BJ (cell line): ENCODE measurements at regions not wholly inside any gene's neighbourhood (a gene's known extent, or its start where the extent isn't known, plus 50 kb on each side); places are given as distances from the start of the nearest gene placed in this dataset.
A peak's percentile ranks its signal among the peaks of the same experiment; 100 is the strongest.

Experiments
- CTCF ChIA-PET: fragments of 350-600 bp; formaldehyde crosslinking; extraction: SDS; loops from one replicate; lab custom pipeline; 2021; ENCODE audit warnings: antibody characterized with exemption, inconsistent platforms; lab: Yijun Ruan, JAX
- POLR2A ChIA-PET: fragments of 300-600 bp; sonication (Branson Sonifier 250); formaldehyde crosslinking; extraction: SDS; loops from one replicate; lab custom pipeline; 2021; ENCODE audit warnings: antibody characterized with exemption; lab: Charles Lee
- DNase-seq: peaks from one replicate; pipeline ENCODE4 v3.0.0-alpha.2; 2011; ENCODE audit warnings: low read depth
- H3K27me3 ChIP-seq: 2 replicates; pipeline ENCODE4 v1.6.0; 2011; ENCODE audit warnings: low read length; ENCODE audit not compliant: control insufficient read depth, insufficient read depth
- H3K36me3 ChIP-seq: 2 replicates; pipeline ENCODE4 v1.5.1; 2011; ENCODE audit warnings: low read length; ENCODE audit not compliant: control insufficient read depth, insufficient read depth
- H3K4me3 ChIP-seq: 2 replicates; pipeline ENCODE4 v1.5.1; 2011; ENCODE audit warnings: low read depth, mild to moderate bottlenecking, control low read depth, low read length
- TF ChIP-seq, protein P1 (sequence below): IDR thresholded peaks from 2 replicates; pipeline ENCODE4 v1.5.1; 2011; ENCODE audit warnings: low read depth, mild to moderate bottlenecking, control low read depth, inconsistent platforms, low read length, moderate library complexity; ENCODE audit not compliant: insufficient read depth

DNA sequence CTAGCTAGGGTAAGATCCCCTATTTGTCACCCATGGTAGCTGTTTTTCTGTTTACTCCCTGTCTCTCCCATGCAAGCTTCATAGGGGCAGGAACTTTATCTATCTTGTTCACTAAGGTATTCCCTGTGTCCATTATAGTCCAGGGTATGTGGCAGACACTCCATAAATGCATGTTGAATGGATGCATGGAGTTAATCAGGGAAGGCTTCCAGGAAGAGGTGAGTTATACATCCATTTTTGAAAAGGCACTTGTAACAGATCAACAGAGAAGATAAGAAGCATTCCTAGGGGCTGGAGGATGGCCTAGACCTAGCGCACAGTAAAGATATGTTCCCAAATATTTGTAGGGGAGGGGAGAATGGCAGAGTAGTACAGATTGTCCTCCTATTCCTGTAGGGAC is 130.3 kb downstream of the BUD13 start:
- no peak for DNase-seq
- H3K27me3 ChIP-seq = no peaks in the 10 kb centered on the region; the same call in 1 of the 2 replicates
- H3K36me3 ChIP-seq = no peaks in the 10 kb centered on the region
- CTCF ChIA-PET = interaction anchor here (1.2 to 1.8 kb wide), 5 partner anchors 127 to 426 kb away, joined by 4 to 11 read pairs (median 4); no protein-coding TSS in a partner anchor
- POLR2A ChIA-PET = no interaction called here
- H3K4me3 ChIP-seq = no peak overlapping the region
- TF ChIP-seq, protein P1, sequence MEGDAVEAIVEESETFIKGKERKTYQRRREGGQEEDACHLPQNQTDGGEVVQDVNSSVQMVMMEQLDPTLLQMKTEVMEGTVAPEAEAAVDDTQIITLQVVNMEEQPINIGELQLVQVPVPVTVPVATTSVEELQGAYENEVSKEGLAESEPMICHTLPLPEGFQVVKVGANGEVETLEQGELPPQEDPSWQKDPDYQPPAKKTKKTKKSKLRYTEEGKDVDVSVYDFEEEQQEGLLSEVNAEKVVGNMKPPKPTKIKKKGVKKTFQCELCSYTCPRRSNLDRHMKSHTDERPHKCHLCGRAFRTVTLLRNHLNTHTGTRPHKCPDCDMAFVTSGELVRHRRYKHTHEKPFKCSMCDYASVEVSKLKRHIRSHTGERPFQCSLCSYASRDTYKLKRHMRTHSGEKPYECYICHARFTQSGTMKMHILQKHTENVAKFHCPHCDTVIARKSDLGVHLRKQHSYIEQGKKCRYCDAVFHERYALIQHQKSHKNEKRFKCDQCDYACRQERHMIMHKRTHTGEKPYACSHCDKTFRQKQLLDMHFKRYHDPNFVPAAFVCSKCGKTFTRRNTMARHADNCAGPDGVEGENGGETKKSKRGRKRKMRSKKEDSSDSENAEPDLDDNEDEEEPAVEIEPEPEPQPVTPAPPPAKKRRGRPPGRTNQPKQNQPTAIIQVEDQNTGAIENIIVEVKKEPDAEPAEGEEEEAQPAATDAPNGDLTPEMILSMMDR = no peak

DNA sequence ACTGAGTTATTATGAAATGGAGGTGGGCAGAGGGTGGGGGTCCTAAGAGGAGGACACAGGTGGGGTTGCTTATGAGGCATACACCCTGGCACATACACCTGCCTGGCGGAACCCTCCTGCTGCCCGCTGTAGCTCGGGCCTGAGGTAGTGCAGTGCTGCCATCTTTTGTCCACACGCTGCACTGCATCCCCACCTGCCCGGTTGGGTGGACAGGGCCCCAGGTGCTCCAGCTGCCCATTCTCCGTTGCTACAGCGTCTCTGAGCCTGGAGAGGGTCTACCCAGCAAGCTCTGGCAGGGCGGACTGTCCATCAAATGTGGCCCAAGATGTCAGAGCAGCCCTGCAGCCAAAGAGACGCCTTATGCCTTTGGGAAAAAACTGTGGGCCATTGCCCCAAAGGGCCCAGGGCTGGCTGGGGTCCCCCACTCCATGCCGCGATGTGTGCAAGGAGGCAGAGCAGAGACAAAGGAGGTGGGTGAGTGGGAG is 131.2 kb downstream of the BUD13 start:
- TF ChIP-seq, protein P1 = peak; percentile 66
- Histone ChIP-seq H3K27me3 (no peaks in the 10 kb centered on the region), H3K4me3 (no peak overlapping the region), H3K36me3 (no peaks in the 10 kb centered on the region)
- CTCF ChIA-PET = interaction anchor here (0.7 to 1.8 kb wide), 11 partner anchors 42 to 425 kb away, joined by 3 to 11 read pairs (median 4); no protein-coding TSS in a partner anchor
- no peak for DNase-seq
- POLR2A ChIA-PET = no interaction called here

DNA sequence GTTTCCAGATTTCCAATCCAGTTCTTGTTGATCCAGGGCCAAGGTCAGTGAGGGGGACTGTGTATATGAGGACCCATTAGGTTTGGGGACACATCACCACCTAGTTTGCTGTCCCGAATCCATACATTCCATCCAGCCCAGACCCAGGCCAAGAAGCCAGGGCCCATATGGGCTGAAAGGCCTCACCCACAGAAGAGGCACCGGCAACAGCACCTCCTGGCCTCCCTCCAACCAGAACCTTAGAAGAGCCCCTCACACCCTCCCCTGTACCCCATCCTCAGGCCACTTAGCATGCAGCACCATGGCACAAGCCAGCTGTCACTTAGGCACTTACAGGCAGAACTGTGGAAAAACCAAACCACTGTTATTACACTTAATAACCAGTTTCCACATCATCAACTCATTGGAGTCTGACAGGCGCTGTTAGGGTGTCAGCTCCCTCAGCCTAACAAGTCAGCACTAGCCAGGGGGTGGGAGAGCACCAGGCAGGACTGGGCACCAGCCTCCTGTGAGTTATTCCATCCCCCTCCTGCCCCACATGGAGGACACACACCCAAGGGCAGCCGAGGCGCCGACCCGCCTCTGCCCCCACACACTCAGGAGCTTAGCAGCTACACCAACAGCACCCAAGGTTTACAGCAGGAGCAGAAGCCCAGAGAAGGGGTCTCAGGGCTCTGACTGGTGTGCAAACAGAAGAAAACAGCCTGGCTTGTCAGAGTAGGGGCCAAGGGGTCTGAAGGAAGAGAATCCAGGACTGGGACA is 132.0 kb downstream of the BUD13 start:
- Histone ChIP-seq H3K4me3 (no peak overlapping the region), H3K27me3 (no peaks in the 10 kb centered on the region), H3K36me3 (no peaks in the 10 kb centered on the region)
- TF ChIP-seq, protein P1 = no peak
- ChIA-PET CTCF (interaction anchor here (0.7 to 1.8 kb wide), 9 partner anchors 42 to 424 kb away, joined by 3 to 11 read pairs (median 4); no protein-coding TSS in a partner anchor), POLR2A (no interaction called here)
- no peak for DNase-seq

DNA sequence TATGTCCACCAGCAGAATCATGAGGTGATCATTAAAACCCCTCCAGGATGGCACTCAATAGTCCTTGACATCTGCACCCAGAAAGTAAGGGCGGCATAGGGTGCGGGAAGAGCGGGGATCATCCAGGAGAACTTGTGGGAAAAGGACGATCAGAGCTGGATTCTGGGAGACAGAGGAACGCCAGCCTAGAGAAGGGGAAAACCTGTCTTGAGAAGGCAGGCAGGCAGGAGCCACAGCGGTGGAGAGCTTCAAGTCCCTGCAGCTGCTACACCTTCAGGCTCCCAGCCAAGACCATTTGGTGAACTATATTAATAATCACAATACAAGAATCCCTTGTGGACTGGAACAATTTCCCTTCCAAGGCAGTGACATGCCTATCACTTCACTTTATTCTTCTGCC is 134.3 kb downstream of the BUD13 start:
- Histone ChIP-seq H3K4me3 (no peak overlapping the region), H3K36me3 (no peaks in the 10 kb centered on the region), H3K27me3 (no peaks in the 10 kb centered on the region)
- CTCF ChIA-PET = interaction anchor here (0.6 to 1.3 kb wide), 3 partner anchors 32 to 1211 kb away, joined by 3 to 4 read pairs (median 3); no protein-coding TSS in a partner anchor
- POLR2A ChIA-PET = no interaction called here
- TF ChIP-seq, protein P1 = no peak
- DNase-seq = no peak

DNA sequence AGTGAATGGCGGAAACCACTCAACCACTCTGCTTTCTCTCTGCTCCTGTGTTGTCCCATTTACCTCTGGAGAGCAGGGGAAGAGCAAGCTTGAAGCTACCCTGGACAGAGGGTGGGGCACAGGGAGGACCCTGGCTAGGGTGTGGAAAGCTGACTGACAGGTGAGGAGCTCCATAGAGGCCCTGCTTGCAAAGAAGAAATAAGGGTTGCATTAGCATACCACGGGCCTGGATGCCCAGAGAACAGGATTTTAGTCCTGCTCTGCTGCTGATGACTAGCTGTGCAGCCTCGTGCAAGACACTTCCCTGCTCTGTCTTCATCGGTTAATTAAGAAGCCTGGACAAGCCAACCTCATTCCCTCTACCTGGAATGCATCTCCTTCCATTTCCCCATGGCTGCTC is 135.0 kb downstream of the BUD13 start:
- no peak for DNase-seq
- Histone ChIP-seq H3K27me3 (no peaks in the 10 kb centered on the region), H3K4me3 (no peak overlapping the region), H3K36me3 (no peaks in the 10 kb centered on the region)
- POLR2A ChIA-PET = no interaction called here
- TF ChIP-seq, protein P1 = no peak
- CTCF ChIA-PET = interaction anchor here (0.6 to 1.3 kb wide), 3 partner anchors 33 to 1212 kb away, joined by 3 to 4 read pairs (median 3); no protein-coding TSS in a partner anchor
